Brain pericyte (primary cell): ENCODE measurements at regions not wholly inside any gene's neighbourhood (a gene's known extent, or its start where the extent isn't known, plus 50 kb on each side); places are given as distances from the start of the nearest gene placed in this dataset.
A peak's percentile ranks its signal among the peaks of the same experiment; 100 is the strongest.

Source experiments
- DNase-seq: peaks from one replicate; pipeline ENCODE4 v3.0.0-alpha.2; 2012; ENCODE audit warnings: low read depth, low spot score

GRCh38 chr2:5751873-5752482, 59.8 kb downstream of the SOX11 start:
- no peak for DNase-seq

GRCh38 chr2:5756272-5756671, 64.1 kb downstream of the SOX11 start:
- DNase-seq: no peak

GRCh38 chr2:5758346-5758745, 66.2 kb downstream of the SOX11 start:
- no peak for DNase-seq

DNA sequence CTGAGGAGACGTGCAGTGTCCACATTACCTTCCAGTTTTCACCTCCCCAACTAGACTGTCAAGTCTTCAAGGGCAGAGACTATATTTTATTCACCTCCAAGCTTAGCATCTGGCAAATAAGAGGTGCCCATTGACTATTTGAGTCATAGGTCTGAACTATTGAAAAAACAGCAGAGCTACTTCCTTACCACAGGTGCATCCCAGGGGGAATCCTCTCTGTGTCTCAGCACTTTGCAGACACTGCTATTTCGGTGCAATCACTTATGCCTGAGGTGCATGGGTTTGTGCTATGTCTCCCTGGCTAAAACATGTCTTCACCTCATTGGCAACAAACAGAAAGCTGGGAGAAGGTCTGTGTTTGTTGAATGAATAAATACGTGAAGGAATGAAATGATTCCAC, 67.8 kb downstream of the SOX11 start:
- DNase-seq: no peak

- DNase-seq: no peak
Observed at GRCh38 chr2:5763531-5763930, 71.3 kb downstream of the SOX11 start.

- no peak for DNase-seq
Observed at GRCh38 chr2:5764041-5764440, 71.9 kb downstream of the SOX11 start.

GRCh38 chr2:5766056-5766455, 73.9 kb downstream of the SOX11 start:
- peak; percentile 7 for DNase-seq

DNA sequence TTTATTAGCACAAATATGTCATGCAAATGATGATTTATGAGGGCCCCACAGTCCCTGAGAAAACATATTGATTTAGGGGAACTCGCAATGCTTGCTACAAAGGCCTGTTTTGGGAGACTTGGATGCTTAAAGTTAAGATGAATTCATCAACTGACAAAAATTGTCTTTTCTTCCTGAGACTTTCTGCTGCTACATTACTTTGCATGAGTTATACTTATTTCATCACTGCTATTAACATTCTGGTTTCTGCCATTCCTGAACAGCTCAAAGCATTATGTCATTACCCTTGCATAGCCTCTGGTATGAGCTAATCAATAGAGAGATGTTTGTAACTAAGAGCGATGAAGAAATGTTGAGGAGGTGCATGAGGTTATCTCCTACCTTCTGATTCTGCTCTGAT, 74.4 kb downstream of the SOX11 start:
- DNase-seq: no peak

DNA sequence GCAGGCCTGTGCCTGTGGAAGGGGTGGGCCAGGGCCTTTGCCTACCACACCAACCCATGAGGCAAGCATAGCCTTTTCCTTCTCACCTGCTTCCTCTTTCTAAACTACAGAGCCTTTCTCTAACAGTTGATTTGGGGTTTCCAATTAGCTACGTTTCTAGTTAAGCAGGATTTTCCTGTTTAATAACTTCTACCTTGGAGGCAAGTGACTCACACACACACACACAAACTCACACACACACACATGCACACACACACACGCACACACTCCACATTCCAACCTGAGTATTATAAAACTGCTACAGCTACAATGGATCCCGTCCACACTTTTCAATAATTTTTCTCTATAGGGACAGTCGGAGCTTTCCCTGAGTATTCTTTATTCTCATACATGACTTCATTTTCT, 84.9 kb downstream of the SOX11 start:
- no peak for DNase-seq

DNA sequence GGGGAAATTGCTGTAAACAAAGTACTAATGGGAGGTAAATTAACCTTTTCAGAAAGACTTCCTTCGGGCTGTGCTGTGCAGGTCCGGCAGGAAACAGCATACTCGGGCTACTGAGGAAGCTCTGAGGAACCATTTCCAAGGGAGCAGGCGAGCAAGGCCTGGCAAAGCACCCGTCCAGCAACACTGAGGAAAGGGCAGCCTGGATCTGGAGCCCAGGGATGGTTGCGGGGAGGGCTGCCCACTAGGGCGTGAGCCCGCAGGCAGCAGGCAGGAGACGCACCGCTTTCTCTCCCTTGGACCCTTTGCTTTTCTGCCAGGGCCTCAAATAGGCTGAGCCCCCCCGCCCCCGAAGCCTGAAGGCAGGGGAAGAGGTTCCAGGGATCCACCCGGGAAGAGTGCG, 89.5 kb downstream of the SOX11 start:
- DNase-seq: no peak

DNA sequence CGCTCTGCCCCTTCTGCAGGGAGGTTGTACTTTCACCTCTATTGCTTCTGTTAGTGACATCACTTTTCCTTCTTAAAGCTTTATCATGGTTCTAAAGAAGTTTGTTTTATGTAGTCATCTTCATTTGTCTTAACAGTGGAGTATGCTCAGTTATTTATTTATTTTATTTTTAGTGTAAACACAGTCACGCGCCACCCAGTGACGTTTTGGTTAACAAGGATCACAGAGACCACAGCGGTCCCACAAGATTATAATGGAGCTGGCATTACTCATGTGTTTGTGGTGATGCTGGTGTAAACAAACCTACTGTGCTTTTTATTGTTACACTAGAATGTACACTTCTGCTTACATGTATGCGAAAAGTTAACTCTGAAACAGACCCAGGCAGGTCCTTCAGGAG, 89.9 kb downstream of the SOX11 start:
- DNase-seq: no peak

DNA sequence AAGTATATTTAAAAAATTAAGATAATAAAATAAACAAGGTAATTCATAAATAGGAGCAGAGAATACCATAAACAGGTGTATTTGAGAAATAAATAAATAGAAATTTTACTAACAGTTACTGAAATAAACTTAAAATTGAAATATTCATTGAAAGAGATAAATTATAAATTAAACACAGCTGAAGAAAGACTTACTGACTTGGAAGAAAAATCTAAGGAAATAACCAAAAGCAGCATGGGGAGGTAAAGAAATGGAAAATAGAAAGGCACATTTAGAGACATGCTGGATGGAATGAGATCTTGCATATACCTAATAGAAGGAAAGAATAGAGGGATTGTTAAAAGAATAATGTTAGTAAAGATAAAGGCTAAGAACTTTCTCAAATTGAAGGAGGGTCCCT, 96.3 kb downstream of the SOX11 start:
- no peak for DNase-seq

DNA sequence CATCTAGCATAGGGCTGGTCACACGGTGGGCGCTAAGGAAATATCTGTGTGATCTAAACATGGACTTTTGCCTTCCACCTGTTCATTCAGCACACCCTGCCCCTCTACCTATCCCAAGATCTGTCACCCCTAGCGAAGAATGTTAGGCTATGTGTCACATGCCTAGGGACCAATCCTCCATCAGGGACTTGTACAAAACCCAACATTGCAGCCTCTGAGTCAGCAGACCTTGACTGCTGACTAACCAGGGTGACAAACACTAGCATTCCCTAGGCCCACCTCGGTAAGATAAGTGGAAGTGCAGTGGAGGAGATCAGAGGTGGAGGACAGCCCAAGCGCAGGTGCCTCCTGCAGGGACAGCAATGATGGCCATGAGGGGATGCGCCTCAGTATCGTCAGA, 99.2 kb downstream of the SOX11 start:
- no peak for DNase-seq

DNA sequence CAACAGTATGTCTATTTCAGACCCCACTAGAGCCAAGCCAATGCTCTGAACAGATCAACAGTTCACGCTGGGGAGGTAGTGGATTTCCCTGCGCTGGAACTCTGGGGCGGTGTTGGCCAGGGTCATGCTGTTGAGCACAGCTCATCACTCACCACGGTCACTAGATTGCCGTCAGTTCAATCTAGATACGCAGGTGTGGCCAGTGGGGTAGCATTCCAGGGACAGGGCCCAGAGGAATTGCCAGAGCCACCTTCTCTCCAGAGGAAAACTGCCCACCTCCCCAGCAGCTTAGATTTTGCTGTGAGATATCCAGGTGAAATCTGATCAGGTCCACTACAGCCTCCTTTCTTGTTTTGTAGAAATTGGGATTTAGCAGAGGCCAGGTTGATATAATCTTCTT, 101.8 kb downstream of the SOX11 start:
- no peak for DNase-seq

- no peak for DNase-seq
Observed at GRCh38 chr2:5798084-5798483, 105.9 kb downstream of the SOX11 start.

- no peak for DNase-seq
Observed at GRCh38 chr2:5799348-5799747, 107.2 kb downstream of the SOX11 start.

DNA sequence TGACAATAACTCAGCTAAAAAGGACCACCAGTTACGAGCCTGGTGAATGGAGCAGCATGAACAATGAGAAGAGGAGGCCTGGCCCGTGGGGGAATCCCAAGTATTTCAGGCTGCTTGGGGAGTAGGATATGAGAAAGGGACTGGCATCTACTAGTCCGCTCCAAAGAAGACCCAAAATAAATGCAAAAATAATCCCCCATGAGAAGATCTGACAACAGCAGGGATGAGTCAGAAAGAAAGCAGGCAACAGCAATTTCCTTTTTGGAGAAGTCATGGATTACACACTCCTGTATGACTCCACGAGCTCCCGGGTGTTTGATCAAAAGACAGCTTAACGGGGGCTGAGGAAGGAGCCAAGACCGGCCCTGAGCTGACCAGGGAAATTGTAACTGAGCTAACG, 111.4 kb downstream of the SOX11 start:
- no peak for DNase-seq

DNA sequence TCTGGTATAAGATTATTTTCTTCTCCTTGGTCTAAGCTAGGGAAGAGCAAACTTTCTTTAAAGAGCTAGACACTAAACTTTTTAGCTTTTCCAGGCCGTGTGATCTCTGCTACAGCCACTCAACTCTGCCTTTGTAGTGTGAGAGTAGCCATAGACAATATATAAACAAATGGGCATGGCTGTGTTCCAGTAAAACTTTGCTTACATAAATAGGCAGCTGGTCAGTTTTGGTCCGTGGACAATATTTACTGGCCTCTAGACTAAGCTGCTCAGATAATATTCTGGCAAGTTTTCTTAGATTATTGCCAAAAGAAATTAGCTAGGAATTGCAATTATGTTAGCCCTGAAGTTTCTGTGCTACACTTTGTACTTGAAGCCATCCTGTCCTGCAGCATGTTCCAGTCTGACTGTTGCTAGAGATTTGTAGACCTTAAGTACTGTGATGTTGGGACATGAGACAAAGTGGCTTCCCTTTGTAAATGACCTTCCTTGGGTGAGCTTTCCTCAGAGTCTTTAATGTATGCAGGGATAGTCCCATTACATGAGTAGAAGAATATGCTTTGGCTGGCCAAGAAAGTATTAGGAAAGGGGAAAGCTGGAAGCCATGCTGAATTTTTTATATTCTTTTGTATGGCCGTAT, 126.9 kb downstream of the SOX11 start:
- no peak for DNase-seq

- no peak for DNase-seq
Observed at GRCh38 chr2:5824126-5824525, 131.9 kb downstream of the SOX11 start.

- DNase-seq: no peak
Observed at GRCh38 chr2:5825686-5826085, 133.5 kb downstream of the SOX11 start.

GRCh38 chr2:5826979-5827655, 134.9 kb downstream of the SOX11 start:
- DNase-seq: no peak

- DNase-seq: no peak
Observed at GRCh38 chr2:5834501-5834900, 142.3 kb downstream of the SOX11 start.

DNA sequence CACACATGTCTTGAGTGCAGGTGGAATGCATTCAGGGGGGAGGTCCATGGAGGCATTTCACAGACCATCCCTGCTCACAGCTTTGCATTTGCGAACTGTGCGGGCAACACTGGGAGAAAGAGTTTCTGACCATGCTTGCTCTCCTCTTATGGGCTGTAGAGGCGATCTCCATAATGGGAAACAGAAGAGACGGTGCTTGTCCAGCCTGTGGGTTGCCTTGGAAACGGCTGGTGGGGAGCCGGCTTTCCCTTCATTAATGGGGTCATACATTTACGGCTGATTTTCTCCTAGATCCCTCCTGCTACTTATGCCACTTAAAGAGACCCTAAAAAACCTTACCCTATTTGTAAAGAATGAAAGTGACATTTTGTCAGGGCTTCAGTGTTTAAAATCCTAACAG, 147.4 kb downstream of the SOX11 start:
- no peak for DNase-seq
